H9 (cell line): ENCODE measurements at regions not wholly inside any gene's neighbourhood (a gene's known extent, or its start where the extent isn't known, plus 50 kb on each side); places are given as distances from the start of the nearest gene placed in this dataset.

Experiments used
- DNase-seq: peaks from one replicate; pipeline ENCODE4 v3.0.0-alpha.2; 2017
- H2AFZ ChIP-seq: one replicate; pipeline ENCODE4 v1.6.1; 2013; ENCODE audit warnings: mild to moderate bottlenecking, low read length, control low read depth, moderate library complexity
- H2AK5ac ChIP-seq: 2 replicates; pipeline ENCODE4 v1.6.1; 2013; ENCODE audit warnings: low read length, control low read depth, mixed read lengths; ENCODE audit not compliant: insufficient read length
- H2BK120ac ChIP-seq: one replicate; pipeline ENCODE4 v1.6.1; 2013; ENCODE audit warnings: low read depth, mild to moderate bottlenecking, low read length, control low read depth, inconsistent platforms; ENCODE audit not compliant: poor library complexity, severe bottlenecking
- H2BK12ac ChIP-seq: 2 replicates; pipeline ENCODE4 v1.6.1; 2013; ENCODE audit warnings: low read length, control low read depth, mixed read lengths, low read depth; ENCODE audit not compliant: insufficient read length
- H2BK15ac ChIP-seq: 2 replicates; pipeline ENCODE4 v1.6.1; 2013; ENCODE audit warnings: low read depth, low read length, control low read depth
- H2BK20ac ChIP-seq: one replicate; pipeline ENCODE4 v1.6.1; 2013; ENCODE audit warnings: low read depth, mild to moderate bottlenecking, low read length, control low read depth, inconsistent platforms; ENCODE audit not compliant: poor library complexity, severe bottlenecking
- H2BK5ac ChIP-seq: 2 replicates; pipeline ENCODE4 v1.6.1; 2013; ENCODE audit warnings: low read length, control low read depth, mixed read lengths; ENCODE audit not compliant: insufficient read length
- H3K14ac ChIP-seq: 2 replicates; pipeline ENCODE4 v1.6.1; 2013; ENCODE audit warnings: low read length, control low read depth; ENCODE audit not compliant: insufficient read depth
- H3K18ac ChIP-seq: 2 replicates; pipeline ENCODE4 v1.6.1; 2013; ENCODE audit warnings: low read depth, mild to moderate bottlenecking, mixed read lengths, low read length, control low read depth; ENCODE audit not compliant: insufficient read length
- H3K23ac ChIP-seq: 2 replicates; pipeline ENCODE4 v1.6.1; 2013; ENCODE audit warnings: low read length, control low read depth, mixed read lengths, low read depth; ENCODE audit not compliant: insufficient read length
- H3K23me2 ChIP-seq: 2 replicates; pipeline ENCODE4 v1.6.1; 2013; ENCODE audit warnings: low read depth, mild to moderate bottlenecking, mixed read lengths, low read length, control low read depth; ENCODE audit not compliant: insufficient read length, poor library complexity, severe bottlenecking
- H3K27ac ChIP-seq: 2 replicates; pipeline ENCODE4 v1.5.1; 2013; ENCODE audit warnings: low read length, control low read depth, mixed read lengths, low read depth; ENCODE audit not compliant: insufficient read length
- H3K27me3 ChIP-seq: 2 replicates; pipeline ENCODE4 v1.6.1; 2013; ENCODE audit warnings: low read length, control low read depth, inconsistent platforms; ENCODE audit not compliant: insufficient read depth
- H3K4ac ChIP-seq: 2 replicates; pipeline ENCODE4 v1.6.1; 2013; ENCODE audit warnings: low read depth, mild to moderate bottlenecking, control low read depth, inconsistent platforms, low read length, moderate library complexity
- H3K4me1 ChIP-seq: 2 replicates; pipeline ENCODE4 v1.6.1; 2013; ENCODE audit warnings: low read length, control low read depth, inconsistent platforms; ENCODE audit not compliant: insufficient read depth
- H3K4me2 ChIP-seq: 2 replicates; pipeline ENCODE4 v1.6.1; 2013; ENCODE audit warnings: low read length, control low read depth, mixed read lengths; ENCODE audit not compliant: insufficient read length, insufficient read depth
- H3K56ac ChIP-seq: 2 replicates; pipeline ENCODE4 v1.6.1; 2013; ENCODE audit warnings: low read depth, mild to moderate bottlenecking, mixed read lengths, low read length, control low read depth; ENCODE audit not compliant: insufficient read length
- H3K79me1 ChIP-seq: 2 replicates; pipeline ENCODE4 v1.6.1; 2013; ENCODE audit warnings: low read depth, mild to moderate bottlenecking, moderate library complexity, low read length, control low read depth, inconsistent platforms; ENCODE audit not compliant: insufficient read depth, poor library complexity, severe bottlenecking
- H3K79me2 ChIP-seq: 2 replicates; pipeline ENCODE4 v1.6.1; 2013; ENCODE audit warnings: low read length, control low read depth, inconsistent platforms; ENCODE audit not compliant: insufficient read depth
- H3K9ac ChIP-seq: 2 replicates; pipeline ENCODE4 v1.6.1; 2013; ENCODE audit warnings: low read length, control low read depth, mixed read lengths; ENCODE audit not compliant: insufficient read length; ENCODE audit errors: extremely low read depth
- H3K9me3 ChIP-seq: one replicate; pipeline ENCODE4 v1.6.1; 2013; ENCODE audit warnings: low read depth, low read length, inconsistent platforms; ENCODE audit not compliant: control insufficient read depth
- H3T11ph ChIP-seq: one replicate; pipeline ENCODE4 v1.6.1; 2013; ENCODE audit warnings: mild to moderate bottlenecking, low read length, control low read depth, inconsistent platforms
- H4K20me1 ChIP-seq: one replicate; pipeline ENCODE4 v1.6.1; 2013; ENCODE audit not compliant: control insufficient read depth, insufficient read length, insufficient read depth
- H4K5ac ChIP-seq: 2 replicates; pipeline ENCODE4 v1.6.1; 2013; ENCODE audit warnings: low read depth, mild to moderate bottlenecking, mixed read lengths, low read length, control low read depth; ENCODE audit not compliant: insufficient read length
- H4K8ac ChIP-seq: replicated peaks from 2 replicates; pipeline ENCODE4 v1.6.1; 2013; ENCODE audit warnings: low read length, control low read depth, mixed read lengths, low read depth; ENCODE audit not compliant: insufficient read length
- H4K91ac ChIP-seq: 2 replicates; pipeline ENCODE4 v1.6.1; 2013; ENCODE audit warnings: low read depth, mild to moderate bottlenecking, moderate library complexity, mixed read lengths, low read length, control low read depth; ENCODE audit not compliant: insufficient read length
- H3K27ac Mint-ChIP-seq, 3 experiments: 2 replicates in 2 of 3; 3 replicates in 1 of 3; pipeline ENCODE4 v1.8.0; 2020 to 2021; ENCODE audit warnings: mixed read lengths in 3 of 3, mild to moderate bottlenecking in 1 of 3, moderate library complexity in 1 of 3
- H3K27me3 Mint-ChIP-seq: 2 replicates; pipeline ENCODE4 v1.8.0; 2021; ENCODE audit warnings: low read depth, mild to moderate bottlenecking, moderate library complexity, mixed read lengths
- H3K36me3 Mint-ChIP-seq, 3 experiments: 2 replicates in 2 of 3; 3 replicates in 1 of 3; pipeline ENCODE4 v1.8.0; 2020 to 2021; ENCODE audit warnings: low read depth in 3 of 3, mixed read lengths in 3 of 3; ENCODE audit not compliant: insufficient read depth in 1 of 3
- H3K4me1 Mint-ChIP-seq, 2 experiments: 2 replicates each; pipeline ENCODE4 v1.8.0; 2020; ENCODE audit warnings: mixed read lengths in 2 of 2
- H3K4me3 Mint-ChIP-seq, 2 experiments: 2 replicates in 1 of 2; 3 replicates in 1 of 2; pipeline ENCODE4 v1.8.0; 2020 to 2021; ENCODE audit warnings: mild to moderate bottlenecking in 2 of 2, mixed read lengths in 2 of 2, moderate library complexity in 1 of 2
- H3K9me3 Mint-ChIP-seq, 2 experiments: 2 replicates in 1 of 2; 3 replicates in 1 of 2; pipeline ENCODE4 v1.8.0; 2020; ENCODE audit warnings: mild to moderate bottlenecking in 2 of 2, mixed read lengths in 2 of 2, moderate library complexity in 1 of 2
- WGBS: extraction: QIAGEN DNeasy Blood & Tissue Kit; methylation state at CpG from one replicate; pipeline ENCODE4 v1.1.7; 2013; ENCODE audit warnings: missing lambda C conversion rate, low lambda C conversion rate, mixed read lengths; ENCODE audit not compliant: insufficient read length; ENCODE audit errors: extremely low coverage; 5-methylcytosine and 5-hydroxymethylcytosine counted together
- TF ChIP-seq, protein P1 (sequence below): fragments of 200-600 bp; sonication (generic); conservative IDR thresholded peaks from 3 replicates; pipeline ENCODE4 v1.8.0; 2021; ENCODE audit warnings: antibody characterized with exemption, mild to moderate bottlenecking

- DNase-seq: no peak
- Histone ChIP-seq H3K79me2 (no peaks in the 10 kb centered on the region), H3K23me2 (no peaks in the 10 kb centered on the region), H3K4me1 (no peaks in the 10 kb centered on the region), H3T11ph (no peak overlapping the region), H2BK15ac (no peak overlapping the region), H4K8ac (no peak overlapping the region), H2BK120ac (no peak overlapping the region), H2BK12ac (no peak overlapping the region), H4K91ac (no peak overlapping the region), H2AFZ (no peak overlapping the region), H3K9me3 (no peaks in the 10 kb centered on the region), H3K9ac (no peak overlapping the region), H3K4ac (no peak overlapping the region), H3K79me1 (no peaks in the 10 kb centered on the region), H2BK20ac (no peak overlapping the region), H4K5ac (no peak overlapping the region), H3K27me3 (no peaks in the 10 kb centered on the region; the same call in 1 of the 2 replicates), H3K14ac (no peak overlapping the region), H4K20me1 (no peaks in the 10 kb centered on the region), H3K4me2 (no peak overlapping the region), H3K27ac (no peak overlapping the region), H3K23ac (no peak overlapping the region), H3K56ac (no peak overlapping the region), H2BK5ac (no peak overlapping the region), H2AK5ac (no peak overlapping the region), H3K18ac (no peak overlapping the region)
- Mint-ChIP-seq H3K4me1 (no peaks in the 10 kb centered on the region), H3K9me3 (no peaks in the 10 kb centered on the region; a peak in 1 of 5 replicates), H3K27ac (no peak overlapping the region), H3K4me3 (no peak overlapping the region), H3K36me3 (no peaks in the 10 kb centered on the region), H3K27me3 (no peaks in the 10 kb centered on the region)
- TF ChIP-seq, protein P1, sequence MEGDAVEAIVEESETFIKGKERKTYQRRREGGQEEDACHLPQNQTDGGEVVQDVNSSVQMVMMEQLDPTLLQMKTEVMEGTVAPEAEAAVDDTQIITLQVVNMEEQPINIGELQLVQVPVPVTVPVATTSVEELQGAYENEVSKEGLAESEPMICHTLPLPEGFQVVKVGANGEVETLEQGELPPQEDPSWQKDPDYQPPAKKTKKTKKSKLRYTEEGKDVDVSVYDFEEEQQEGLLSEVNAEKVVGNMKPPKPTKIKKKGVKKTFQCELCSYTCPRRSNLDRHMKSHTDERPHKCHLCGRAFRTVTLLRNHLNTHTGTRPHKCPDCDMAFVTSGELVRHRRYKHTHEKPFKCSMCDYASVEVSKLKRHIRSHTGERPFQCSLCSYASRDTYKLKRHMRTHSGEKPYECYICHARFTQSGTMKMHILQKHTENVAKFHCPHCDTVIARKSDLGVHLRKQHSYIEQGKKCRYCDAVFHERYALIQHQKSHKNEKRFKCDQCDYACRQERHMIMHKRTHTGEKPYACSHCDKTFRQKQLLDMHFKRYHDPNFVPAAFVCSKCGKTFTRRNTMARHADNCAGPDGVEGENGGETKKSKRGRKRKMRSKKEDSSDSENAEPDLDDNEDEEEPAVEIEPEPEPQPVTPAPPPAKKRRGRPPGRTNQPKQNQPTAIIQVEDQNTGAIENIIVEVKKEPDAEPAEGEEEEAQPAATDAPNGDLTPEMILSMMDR: no peak
- WGBS: no CpG with 5 or more reads among the region's 2 CpGs
These were observed 245.2 kb downstream of the SPATA18 start for GRCh38 chr4:52296341-52296740.
